Endothelial cell of umbilical vein (primary cell): ENCODE measurements at regions not wholly inside any gene's neighbourhood (a gene's known extent, or its start where the extent isn't known, plus 50 kb on each side); places are given as distances from the start of the nearest gene placed in this dataset.

Experiments used
- BruUV-seq: library from RNA; stranded (reverse); fragments of 400-500 nt; replicated peaks from 2 replicates; lab custom pipeline; 2021; lab: Mats Ljungman, UMichigan
- CTCF ChIA-PET: fragments of 300-600, 350-600 bp; sonication (Branson Sonifier 250); formaldehyde crosslinking; loops from one replicate; lab custom pipeline; 2021; ENCODE audit warnings: antibody characterized with exemption, inconsistent platforms; lab: Charles Lee
- POLR2A ChIA-PET: fragments of 300-600, 350-600 bp; sonication (Branson Sonifier 250); formaldehyde crosslinking; loops from one replicate; lab custom pipeline; 2021; ENCODE audit warnings: antibody characterized with exemption, inconsistent platforms; lab: Charles Lee
- DNase-seq: peaks from one replicate; pipeline ENCODE4 v3.0.0-alpha.2; 2011; ENCODE audit warnings: low read depth, low spot score
- FAIRE-seq: peaks from 2 replicates; lab custom pipeline; 2011; peaks lifted over from hg19 to GRCh38; lab: Jason Lieb, UNC
- H2AFZ ChIP-seq: 2 replicates; pipeline ENCODE4 v1.6.0; 2012; ENCODE audit warnings: low read depth, low read length, control low read depth, inconsistent platforms
- H3K27ac ChIP-seq: 2 replicates; pipeline ENCODE4 v1.5.1; 2011; ENCODE audit warnings: low read depth, mild to moderate bottlenecking, control low read depth, low read length, moderate library complexity; ENCODE audit not compliant: insufficient read depth
- H3K27me3 ChIP-seq, 2 experiments: 2 replicates each; pipeline versions ENCODE4 v1.6.0 to v1.6.1; 2011; ENCODE audit warnings: low read length in 2 of 2, mixed read lengths in 1 of 2; ENCODE audit not compliant: control insufficient read depth in 2 of 2, insufficient read depth in 2 of 2
- H3K36me3 ChIP-seq, 2 experiments: 2 replicates in 1 of 2; 3 replicates in 1 of 2; pipeline ENCODE4 v1.5.1; 2011; ENCODE audit warnings: low read length in 2 of 2, mild to moderate bottlenecking in 1 of 2, moderate library complexity in 1 of 2; ENCODE audit not compliant: control insufficient read depth in 2 of 2, insufficient read depth in 2 of 2; ENCODE audit errors: extremely low read depth in 1 of 2
- H3K4me1 ChIP-seq: 3 replicates; pipeline ENCODE4 v1.5.1; 2011; ENCODE audit warnings: mild to moderate bottlenecking, low read length; ENCODE audit not compliant: control insufficient read depth, insufficient read depth; ENCODE audit errors: extremely low read depth
- H3K4me2 ChIP-seq: 2 replicates; pipeline ENCODE4 v1.6.1; 2011; ENCODE audit warnings: low read length, control low read depth, mixed read lengths; ENCODE audit not compliant: insufficient read depth
- H3K4me3 ChIP-seq, 3 experiments: fragments of 200-600 bp in 1 of 3; sonication (generic), shearing (Covaris generic) in 1 of 3; replicated peaks in 1 of 3; 2 replicates each; pipeline ENCODE4 v1.5.1; 2011 to 2016; ENCODE audit warnings: control low read depth in 3 of 3, low read length in 3 of 3, mild to moderate bottlenecking in 2 of 3, inconsistent platforms in 1 of 3, low read depth in 1 of 3, moderate library complexity in 1 of 3; ENCODE audit not compliant: insufficient read depth in 1 of 3
- H3K79me2 ChIP-seq: 2 replicates; pipeline ENCODE4 v1.6.0; 2012; ENCODE audit warnings: low read length, inconsistent platforms; ENCODE audit not compliant: control insufficient read depth, insufficient read depth
- H3K9ac ChIP-seq: replicated peaks from 2 replicates; pipeline ENCODE3; 2011; ENCODE audit warnings: low read length, control low read depth; ENCODE audit not compliant: insufficient read depth; ENCODE audit errors: extremely low read depth
- H3K9me1 ChIP-seq: replicated peaks from 3 replicates; pipeline ENCODE4 v1.6.0; 2011; ENCODE audit warnings: mild to moderate bottlenecking, low read length; ENCODE audit not compliant: control insufficient read depth, insufficient read depth; ENCODE audit errors: extremely low read depth
- H3K9me3 ChIP-seq: replicated peaks from 2 replicates; pipeline ENCODE4 v1.5.1; 2012; ENCODE audit warnings: low read length, inconsistent platforms; ENCODE audit not compliant: control insufficient read depth, insufficient read depth
- H4K20me1 ChIP-seq: replicated peaks from 2 replicates; pipeline ENCODE3; 2011; ENCODE audit warnings: mild to moderate bottlenecking, low read length; ENCODE audit not compliant: control insufficient read depth, insufficient read depth; ENCODE audit errors: extremely low read depth
- CTCF ChIP-seq, 2 donors: IDR thresholded peaks; 1 replicate in 1 of 2; 2 replicates in 1 of 2; pipeline ENCODE4 v1.5.1; 2011; ENCODE audit warnings: low read length in 2 of 2, mild to moderate bottlenecking in 2 of 2, moderate library complexity in 2 of 2, control low read depth in 1 of 2, inconsistent platforms in 1 of 2, low read depth in 1 of 2; ENCODE audit not compliant: insufficient read depth in 1 of 2; ENCODE audit errors: extremely low read depth in 1 of 2
- EZH2 ChIP-seq: IDR thresholded peaks from 2 replicates; pipeline ENCODE4 v1.6.1; 2012; ENCODE audit warnings: borderline replicate concordance, low read depth, mild to moderate bottlenecking, moderate library complexity, low read length, inconsistent platforms; ENCODE audit not compliant: severe bottlenecking
- FOS ChIP-seq: IDR thresholded peaks from 2 replicates; pipeline ENCODE4 v1.6.1; 2011; ENCODE audit warnings: mild to moderate bottlenecking, low read length, moderate library complexity, borderline replicate concordance; ENCODE audit not compliant: insufficient read depth
- GATA2 ChIP-seq: IDR thresholded peaks from 2 replicates; pipeline ENCODE4 v1.7.0; 2011; ENCODE audit warnings: low read depth, mild to moderate bottlenecking, moderate library complexity, mixed read lengths, low read length; ENCODE audit not compliant: insufficient read length, insufficient read depth
- JUN ChIP-seq: IDR thresholded peaks from 2 replicates; pipeline ENCODE4 v1.6.1; 2011; ENCODE audit warnings: borderline replicate concordance, low read depth; ENCODE audit not compliant: insufficient read length, insufficient read depth
- MAX ChIP-seq: IDR thresholded peaks from 2 replicates; pipeline ENCODE4 v1.6.1; 2011; ENCODE audit not compliant: insufficient read depth, insufficient read length
- MYC ChIP-seq: IDR thresholded peaks from one replicate; pipeline ENCODE4 v1.6.1; 2011; ENCODE audit warnings: mild to moderate bottlenecking, low read depth, low read length
- POLR2A ChIP-seq: IDR thresholded peaks from 2 replicates; pipeline ENCODE4 v1.6.1; 2012; ENCODE audit warnings: low read depth, mild to moderate bottlenecking, control low read depth, low read length
- POLR2AphosphoS5 ChIP-seq: IDR thresholded peaks from 2 replicates; pipeline ENCODE4 v1.6.1; 2012; ENCODE audit warnings: low read depth, mild to moderate bottlenecking, control low read depth, low read length, moderate library complexity; ENCODE audit not compliant: insufficient read depth
- dilution Hi-C: fragments of 300-500 bp; cut with MboI; formaldehyde crosslinking; loops from one replicate; pipeline ENCODE4 v1.15.0; 2019; ENCODE audit warnings: low sequenced_read_pairs; ENCODE audit not compliant: extremely low pct_ligation_motif_present
- intact Hi-C: fragments of 100-400 bp; cut with micrococcal nuclease; formaldehyde crosslinking; loops from one replicate; pipeline ENCODE4 v1.10.0; 2022

- H3K27ac ChIP-seq: no peak overlapping the region
- H3K4me1 ChIP-seq: no peaks in the 10 kb centered on the region
- dilution Hi-C loops (no loop called here), intact Hi-C loops (no loop called here)
- H3K4me2 ChIP-seq: no peak overlapping the region
- BruUV-seq: no TSS peak
- no peaks in the 10 kb centered on the region for H3K27me3 ChIP-seq
- H3K79me2 ChIP-seq: no peaks in the 10 kb centered on the region
- ChIA-PET CTCF (interaction anchor here (1.3 kb wide), 1 partner anchor 12 kb away, joined by 3 read pairs; no protein-coding TSS in a partner anchor), POLR2A (no interaction called here)
- no peak overlapping the region for H3K4me3 ChIP-seq
- TF ChIP-seq CTCF (IDR thresholded peaks at IDR 0.05; ENCODE audit: extremely low read depth in 1 of 2, insufficient read depth in 1 of 2, low read depth in 1 of 2, low read length in 2 of 2) (no peak), JUN (no peak), MYC (no peak), GATA2 (no peak), EZH2 (no peak), POLR2AphosphoS5 (no peak), FOS (no peak), MAX (no peak), POLR2A (no peak)
- H3K9ac ChIP-seq: no peak overlapping the region
- H3K9me3 ChIP-seq: no peaks in the 10 kb centered on the region
- H4K20me1 ChIP-seq: no peaks in the 10 kb centered on the region
- no peaks in the 10 kb centered on the region for H3K9me1 ChIP-seq
- no peak overlapping the region for H2AFZ ChIP-seq
- no peak for FAIRE-seq
- DNase-seq: no peak
- H3K36me3 ChIP-seq: no peaks in the 10 kb centered on the region
Measured at GRCh38 chr1:228974273-228974672, 239.0 kb downstream of the RHOU start.
